GM12892 (cell line): ENCODE measurements at regions not wholly inside any gene's neighbourhood (a gene's known extent, or its start where the extent isn't known, plus 50 kb on each side); places are given as distances from the start of the nearest gene placed in this dataset.
A peak's percentile ranks its signal among the peaks of the same experiment; 100 is the strongest.

ENCODE experiments used
- DNase-seq: peaks from one replicate; pipeline ENCODE4 v3.0.0; 2011; ENCODE audit not compliant: insufficient read length
- FAIRE-seq: peaks from 2 replicates; lab custom pipeline; 2011; peaks lifted over from hg19 to GRCh38; lab: Jason Lieb, UNC
- POLR2A ChIP-seq: IDR thresholded peaks from 2 replicates; pipeline ENCODE4 v1.6.1; 2011; ENCODE audit warnings: low read depth, low read length, control low read depth
- POLR2AphosphoS5 ChIP-seq: IDR thresholded peaks from 2 replicates; pipeline ENCODE4 v1.6.1; 2011; ENCODE audit warnings: low read depth, low read length, control low read depth
- TAF1 ChIP-seq: IDR thresholded peaks from 2 replicates; pipeline ENCODE4 v1.6.1; 2011; ENCODE audit warnings: low read depth, mild to moderate bottlenecking, control low read depth, low read length, borderline replicate concordance

- no peak for TF ChIP-seq POLR2A
- TF ChIP-seq TAF1, result no peak
- TF ChIP-seq POLR2AphosphoS5, result no peak
- FAIRE-seq (no peak), DNase-seq (no peak)
Observed at GRCh38 chr6:82701341-82701740, 337.7 kb downstream of the TPBG start.

GRCh38 chr6:82702574-82702973, 339.0 kb downstream of the TPBG start:
- TF ChIP-seq TAF1 (no peak), POLR2A (no peak), POLR2AphosphoS5 (no peak)
- DNase-seq (no peak), FAIRE-seq (no peak)

- FAIRE-seq (no peak), DNase-seq (no peak)
- no peak for TF ChIP-seq POLR2A
- no peak for TF ChIP-seq POLR2AphosphoS5
- TF ChIP-seq TAF1, result no peak
Observed at GRCh38 chr6:82703230-82703629, 339.6 kb downstream of the TPBG start.

GRCh38 chr6:82704045-82704444, 340.4 kb downstream of the TPBG start:
- DNase-seq, result no peak
- no peak for FAIRE-seq
- TF ChIP-seq POLR2AphosphoS5, result no peak
- TF ChIP-seq TAF1, result no peak
- TF ChIP-seq POLR2A, result no peak

DNA sequence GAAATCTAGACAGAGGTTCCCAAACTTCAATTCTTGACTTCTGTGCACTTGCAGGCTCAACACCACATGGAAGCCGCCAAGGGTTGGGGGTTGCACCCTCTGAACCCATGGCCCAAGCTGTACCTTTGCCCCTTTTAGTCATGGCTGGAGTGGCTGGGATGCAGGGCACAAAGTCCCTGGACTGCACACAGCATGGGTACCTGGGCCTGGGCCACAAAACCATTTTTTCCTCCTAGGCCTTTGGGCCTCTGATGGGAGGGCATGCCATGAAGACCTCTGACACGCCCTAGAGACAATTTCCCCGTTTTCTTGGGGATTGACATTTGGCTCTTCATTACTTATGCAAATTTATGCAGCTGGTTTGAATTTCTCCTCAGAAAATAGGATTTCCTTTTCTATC, 342.0 kb downstream of the TPBG start:
- DNase-seq, result no peak
- TF ChIP-seq TAF1 (no peak), POLR2A (no peak), POLR2AphosphoS5 (no peak)
- FAIRE-seq, result no peak

DNA sequence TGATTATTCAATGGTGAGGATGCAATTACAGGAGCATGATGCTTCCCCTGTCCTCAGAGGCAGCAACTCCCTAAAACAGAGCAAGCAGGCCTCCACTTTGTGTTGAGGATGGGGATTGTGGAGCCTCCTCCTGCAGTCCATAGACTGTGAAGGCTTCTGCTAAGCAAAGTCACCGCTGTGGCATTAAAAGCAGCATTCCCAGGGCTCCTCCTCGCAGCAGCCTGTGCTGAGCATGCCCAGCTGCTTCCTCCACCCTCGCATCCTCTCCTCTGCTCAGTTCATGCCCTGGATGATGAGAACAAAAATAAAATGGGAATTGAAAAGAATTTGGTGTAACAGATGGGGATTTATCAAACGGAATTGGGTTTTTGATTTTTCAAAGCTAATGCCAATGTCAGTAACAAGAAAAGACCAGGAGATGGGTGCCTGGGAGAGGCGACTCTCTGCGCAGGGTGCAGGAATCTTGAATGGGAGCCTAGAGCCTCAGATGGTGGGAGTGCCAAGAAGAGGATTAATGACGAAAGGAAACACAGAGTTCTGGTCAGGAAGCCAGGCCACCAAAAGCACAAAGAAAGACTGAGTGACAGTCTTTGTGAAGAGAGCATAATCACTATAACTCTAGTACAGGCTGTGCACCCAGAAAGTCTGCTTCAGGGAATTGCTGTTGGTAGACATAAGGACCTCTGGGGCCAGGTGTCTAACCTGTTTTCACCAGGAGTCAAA, 347.6 kb downstream of the TPBG start:
- no peak for TF ChIP-seq TAF1
- FAIRE-seq (no peak), DNase-seq (no peak)

DNA sequence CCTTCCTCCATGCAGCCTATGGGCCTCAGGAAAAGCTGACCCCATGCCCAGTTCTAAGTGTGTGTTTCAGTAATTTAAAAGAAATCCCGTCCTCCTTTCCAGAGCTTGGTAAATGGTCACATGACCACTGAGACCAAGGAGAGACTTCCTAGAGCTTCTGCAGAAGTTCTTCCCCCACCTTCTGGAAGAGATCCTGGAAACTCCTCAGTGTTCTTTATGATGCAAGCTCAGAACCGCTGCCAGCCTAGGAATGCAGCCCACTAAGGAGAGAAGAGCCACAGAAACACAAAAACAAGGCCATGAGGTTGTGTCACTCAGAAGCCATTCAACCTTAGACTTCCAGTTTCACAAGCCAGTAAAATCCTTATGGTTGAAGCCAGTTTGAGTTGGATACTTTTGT, 348.4 kb downstream of the TPBG start:
- TF ChIP-seq POLR2AphosphoS5 (no peak), TAF1 (no peak), POLR2A (no peak)

DNA sequence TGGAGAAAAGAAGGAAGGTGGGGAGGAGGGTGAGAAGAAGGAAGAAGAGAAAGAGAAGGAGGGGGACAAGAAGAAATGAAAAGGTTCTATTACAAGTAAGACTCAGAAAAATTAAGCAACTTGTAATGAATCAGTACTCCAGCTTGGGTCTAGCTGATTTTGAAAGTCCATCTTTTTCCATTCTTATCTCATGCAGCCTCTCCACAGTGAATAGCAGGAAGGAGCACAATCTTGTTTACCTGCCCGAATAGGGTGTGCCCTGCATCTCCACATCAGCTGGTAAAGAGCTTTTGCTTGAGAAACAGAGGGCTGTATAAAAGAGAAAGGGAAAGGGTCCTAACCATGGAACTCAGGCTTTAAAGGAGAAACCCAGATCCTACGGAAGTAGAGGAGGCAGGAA, 348.8 kb downstream of the TPBG start:
- TF ChIP-seq TAF1 (no peak), POLR2A (no peak), POLR2AphosphoS5 (no peak)
- DNase-seq (no peak), FAIRE-seq (no peak)

More for the DNA sequence above, 348.4 kb downstream of the TPBG start:
- FAIRE-seq (no peak), DNase-seq (no peak)

DNA sequence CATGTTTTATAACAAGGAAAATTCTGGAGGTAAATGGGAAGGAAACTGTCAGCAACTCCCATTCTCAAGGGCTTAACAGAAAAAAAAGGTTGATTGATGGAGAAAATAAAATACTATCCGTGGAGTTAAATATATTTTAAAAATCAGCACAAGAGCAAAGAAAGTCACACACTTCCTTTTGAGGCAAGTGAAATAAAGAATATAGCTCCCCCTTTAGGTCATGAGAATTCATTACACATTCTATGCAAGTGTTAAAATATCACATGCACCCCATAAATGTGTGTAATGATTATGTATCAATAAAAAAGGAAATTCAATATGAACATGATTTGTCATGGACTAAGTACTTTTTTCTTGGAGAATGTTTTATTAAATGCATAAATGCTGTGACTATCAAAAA, 349.2 kb downstream of the TPBG start:
- TF ChIP-seq TAF1 (no peak), POLR2AphosphoS5 (no peak), POLR2A (no peak)
- DNase-seq, result no peak
- FAIRE-seq, result no peak

- DNase-seq (no peak), FAIRE-seq (no peak)
- TF ChIP-seq TAF1, result no peak
Observed at GRCh38 chr6:82720992-82721391, 344.6 kb downstream of the UBE3D start.

DNA sequence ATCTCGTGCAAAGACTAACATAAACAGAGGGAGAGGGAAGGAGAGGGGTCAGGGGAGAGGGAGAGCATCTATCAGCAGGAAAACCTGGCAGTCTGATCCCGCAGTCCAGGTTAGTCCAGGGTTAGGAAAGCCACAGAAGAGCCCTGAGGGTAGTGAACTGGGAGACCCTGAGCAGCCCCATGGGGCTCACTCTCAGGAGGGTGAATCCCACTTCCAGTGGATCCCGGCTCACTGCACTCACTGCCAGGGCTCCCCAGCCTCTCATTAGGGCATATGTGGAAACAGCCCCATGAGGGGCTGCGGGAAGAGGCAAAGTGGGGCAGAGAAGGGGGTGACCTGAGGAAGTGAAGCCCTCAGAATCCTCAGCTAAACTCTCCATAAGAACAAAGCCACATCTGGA, 329.9 kb downstream of the UBE3D start:
- no peak for DNase-seq
- TF ChIP-seq POLR2A, result no peak
- 0 out of 2 replicates have a peak, but pooled peaks have one; percentile 9 for TF ChIP-seq TAF1
- FAIRE-seq, result no peak

- TF ChIP-seq POLR2A, result no peak
- no peak for TF ChIP-seq TAF1
- no peak for TF ChIP-seq POLR2AphosphoS5
- no peak for FAIRE-seq
- DNase-seq, result no peak
Observed at GRCh38 chr6:82737965-82738364, 327.7 kb downstream of the UBE3D start.
